IPS-18a (cell line): ENCODE measurements at regions not wholly inside any gene's neighbourhood (a gene's known extent, or its start where the extent isn't known, plus 50 kb on each side); places are given as distances from the start of the nearest gene placed in this dataset.

Experiments
- H3K27ac ChIP-seq: one replicate; pipeline ENCODE4 v1.5.1; 2013; ENCODE audit warnings: low read length
- H3K27me3 ChIP-seq: one replicate; pipeline ENCODE4 v1.6.1; 2013; ENCODE audit warnings: mild to moderate bottlenecking, low read length; ENCODE audit not compliant: control insufficient read depth, insufficient read depth
- H3K36me3 ChIP-seq: one replicate; pipeline ENCODE4 v1.6.1; 2013; ENCODE audit warnings: low read depth, low read length; ENCODE audit not compliant: control insufficient read depth
- H3K4me1 ChIP-seq: one replicate; pipeline ENCODE4 v1.6.1; 2013; ENCODE audit warnings: low read depth, low read length; ENCODE audit not compliant: control insufficient read depth
- H3K4me3 ChIP-seq: one replicate; pipeline ENCODE4 v1.5.1; 2013; ENCODE audit warnings: low read length
- H3K9ac ChIP-seq: one replicate; pipeline ENCODE4 v1.6.1; 2013; ENCODE audit warnings: mild to moderate bottlenecking, low read length, moderate library complexity
- H3K9me3 ChIP-seq: one replicate; pipeline ENCODE4 v1.6.1; 2013; ENCODE audit warnings: low read depth, low read length; ENCODE audit not compliant: control insufficient read depth

DNA sequence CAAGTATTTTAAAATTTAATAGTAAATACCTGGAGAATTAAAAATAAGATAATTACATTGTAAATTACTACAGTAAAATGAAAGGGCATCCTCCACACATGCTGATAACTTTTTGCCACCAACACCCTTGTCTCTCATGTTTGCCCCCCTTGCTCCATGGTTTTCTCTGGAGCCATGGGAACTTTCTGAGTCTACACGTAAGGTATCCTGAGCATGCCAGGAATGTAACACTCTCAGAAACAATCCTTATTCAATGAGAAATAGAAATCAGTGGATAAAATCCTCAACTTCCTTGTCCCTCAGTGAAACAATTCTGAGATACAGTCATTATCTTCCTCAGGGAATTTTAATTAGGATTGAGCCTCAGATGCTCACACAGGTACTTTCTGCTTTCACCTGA lies 108.9 kb downstream of the IZUMO3 start:
- no peak overlapping the region for H3K9ac ChIP-seq
- no peaks in the 10 kb centered on the region for H3K27me3 ChIP-seq
- no peak overlapping the region for H3K4me3 ChIP-seq
- H3K27ac ChIP-seq = no peak overlapping the region
- H3K9me3 ChIP-seq = no peaks in the 10 kb centered on the region
- H3K4me1 ChIP-seq = peaks cover 6% of the 10 kb centered on the region
- no peaks in the 10 kb centered on the region for H3K36me3 ChIP-seq

DNA sequence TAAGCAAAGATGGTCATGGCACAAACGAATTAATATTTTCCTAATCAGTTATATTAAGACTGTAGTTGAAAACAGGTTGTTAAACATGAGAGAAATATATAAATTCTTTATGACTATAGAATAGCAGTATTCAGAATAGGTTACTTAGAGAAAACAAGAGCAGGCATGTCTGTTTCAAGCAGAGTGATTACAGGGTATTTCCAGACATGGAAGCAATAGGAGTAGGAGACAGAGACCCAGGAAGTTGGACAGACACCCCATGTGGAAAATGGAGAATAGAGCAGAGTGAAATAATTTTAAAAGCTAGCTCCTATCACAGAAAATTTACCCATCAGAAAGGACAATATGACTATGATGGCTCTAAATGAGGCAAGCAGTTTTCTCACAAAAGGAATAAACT lies 111.5 kb downstream of the IZUMO3 start:
- H3K27ac ChIP-seq = no peak overlapping the region
- peaks cover 6% of the 10 kb centered on the region for H3K4me1 ChIP-seq
- H3K4me3 ChIP-seq = no peak overlapping the region
- no peaks in the 10 kb centered on the region for H3K27me3 ChIP-seq
- no peaks in the 10 kb centered on the region for H3K36me3 ChIP-seq
- no peaks in the 10 kb centered on the region for H3K9me3 ChIP-seq
- H3K9ac ChIP-seq = no peak overlapping the region

DNA sequence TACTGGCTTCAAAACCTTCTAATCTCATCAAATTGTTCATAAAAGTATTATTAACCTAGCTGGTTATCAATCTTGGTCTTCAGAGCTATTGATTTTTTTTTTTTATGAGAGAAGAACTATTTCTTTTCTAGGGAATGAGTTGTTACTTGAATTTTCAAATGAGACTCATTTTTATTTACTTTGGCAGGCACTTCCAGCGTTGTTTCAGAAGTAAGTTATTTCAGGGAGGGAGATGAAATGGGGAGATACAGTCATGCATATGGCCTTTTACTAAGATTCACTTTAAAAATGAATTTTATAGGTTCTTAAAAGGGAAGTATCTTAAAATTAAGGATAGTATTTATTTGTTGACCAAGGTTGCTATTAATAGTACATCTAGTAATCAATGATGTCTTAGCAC lies 129.6 kb downstream of the IZUMO3 start:
- Histone ChIP-seq H3K36me3 (no peaks in the 10 kb centered on the region), H3K27ac (no peak overlapping the region), H3K27me3 (no peaks in the 10 kb centered on the region), H3K9me3 (no peaks in the 10 kb centered on the region), H3K4me3 (no peak overlapping the region), H3K9ac (no peak overlapping the region), H3K4me1 (no peaks in the 10 kb centered on the region)

DNA sequence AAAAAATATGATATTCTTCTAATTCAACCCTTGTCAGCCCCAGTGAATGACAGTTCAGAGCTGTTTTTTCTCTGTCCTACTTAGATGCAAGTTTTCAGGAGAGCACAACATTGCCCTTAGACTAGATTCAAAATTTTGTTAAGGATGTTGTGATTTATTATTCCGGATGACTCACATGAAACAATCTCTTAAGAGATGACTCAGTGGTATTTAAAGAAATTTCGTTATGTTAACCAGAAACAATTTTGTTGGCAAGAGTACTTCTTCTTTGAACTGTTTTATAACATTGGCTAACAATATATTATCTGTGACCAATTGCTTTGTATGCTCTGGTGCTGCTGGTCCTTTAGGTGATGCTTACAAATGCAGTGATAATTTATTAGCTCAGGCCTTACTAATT lies 132.0 kb downstream of the IZUMO3 start:
- Histone ChIP-seq H3K27me3 (no peaks in the 10 kb centered on the region), H3K4me1 (no peaks in the 10 kb centered on the region), H3K36me3 (no peaks in the 10 kb centered on the region), H3K27ac (no peak overlapping the region), H3K9me3 (no peaks in the 10 kb centered on the region), H3K9ac (no peak overlapping the region), H3K4me3 (no peak overlapping the region)

DNA sequence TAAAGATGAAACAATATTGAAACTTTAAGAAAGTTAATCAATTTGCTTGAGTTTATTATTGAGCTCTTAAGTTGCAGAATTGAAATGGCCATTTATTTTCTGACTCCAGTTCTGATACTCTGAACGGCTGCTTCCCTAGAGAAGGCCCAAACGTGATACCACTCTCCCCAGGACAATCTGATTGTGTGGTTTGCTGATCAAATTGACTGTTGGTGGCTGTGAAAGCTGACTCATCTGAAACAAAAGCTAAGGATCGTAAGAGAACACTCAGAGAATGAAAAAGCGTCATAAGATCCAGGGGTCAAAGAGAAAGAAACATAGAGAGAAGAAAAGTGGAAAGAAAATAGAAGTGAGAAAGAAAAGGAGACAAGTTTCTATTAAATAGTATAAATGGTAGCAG lies 147.2 kb downstream of the IZUMO3 start:
- Histone ChIP-seq H3K27me3 (no peaks in the 10 kb centered on the region), H3K4me3 (no peak overlapping the region), H3K27ac (no peak overlapping the region), H3K36me3 (no peaks in the 10 kb centered on the region), H3K9me3 (no peaks in the 10 kb centered on the region), H3K9ac (no peak overlapping the region), H3K4me1 (no peaks in the 10 kb centered on the region)

DNA sequence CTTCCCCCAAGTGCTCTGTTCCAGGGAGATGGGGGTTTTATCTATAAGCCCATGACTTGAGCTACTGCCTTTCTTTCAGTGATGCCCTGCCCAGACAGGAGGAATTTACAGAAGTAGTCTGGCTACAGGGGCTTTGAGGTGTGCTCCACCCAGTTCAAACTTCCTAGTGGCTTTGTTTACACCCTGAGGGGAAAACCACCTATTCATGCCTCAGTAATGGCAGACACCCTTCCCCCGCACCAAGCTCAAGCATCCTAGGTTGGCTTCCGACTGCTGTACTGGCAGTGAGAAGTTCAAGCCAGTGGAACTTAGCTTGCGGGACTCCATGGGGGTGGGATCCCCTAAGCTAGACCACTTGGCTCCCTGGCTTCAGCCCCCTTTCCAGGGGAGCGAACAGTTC lies 154.6 kb downstream of the IZUMO3 start:
- Histone ChIP-seq H3K36me3 (no peaks in the 10 kb centered on the region), H3K27me3 (no peaks in the 10 kb centered on the region), H3K27ac (no peak overlapping the region), H3K9ac (no peak overlapping the region), H3K4me1 (no peaks in the 10 kb centered on the region), H3K9me3 (no peaks in the 10 kb centered on the region), H3K4me3 (no peak overlapping the region)

DNA sequence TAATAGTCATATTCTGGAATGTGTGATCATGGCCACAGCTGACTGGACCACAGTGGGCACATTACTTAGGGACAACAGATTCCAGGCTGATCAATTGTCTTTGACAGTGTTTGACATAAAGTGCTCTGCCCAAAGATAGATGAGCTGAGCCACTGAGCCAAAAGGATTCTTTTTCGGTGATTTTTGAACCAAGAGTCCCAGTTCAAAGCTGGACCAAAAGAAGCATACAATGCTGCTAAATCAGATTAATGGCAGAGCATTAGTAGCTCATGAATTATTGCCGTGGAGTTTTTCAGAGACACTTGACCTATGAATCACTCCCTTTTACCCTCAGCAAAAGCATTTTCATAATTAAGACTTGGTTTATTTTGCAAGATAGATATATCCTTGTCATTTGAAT lies 160.6 kb downstream of the IZUMO3 start:
- Histone ChIP-seq H3K9ac (no peak overlapping the region), H3K9me3 (no peaks in the 10 kb centered on the region), H3K36me3 (no peaks in the 10 kb centered on the region), H3K27me3 (no peaks in the 10 kb centered on the region), H3K27ac (no peak overlapping the region), H3K4me1 (peaks cover 9% of the 10 kb centered on the region), H3K4me3 (no peak overlapping the region)

DNA sequence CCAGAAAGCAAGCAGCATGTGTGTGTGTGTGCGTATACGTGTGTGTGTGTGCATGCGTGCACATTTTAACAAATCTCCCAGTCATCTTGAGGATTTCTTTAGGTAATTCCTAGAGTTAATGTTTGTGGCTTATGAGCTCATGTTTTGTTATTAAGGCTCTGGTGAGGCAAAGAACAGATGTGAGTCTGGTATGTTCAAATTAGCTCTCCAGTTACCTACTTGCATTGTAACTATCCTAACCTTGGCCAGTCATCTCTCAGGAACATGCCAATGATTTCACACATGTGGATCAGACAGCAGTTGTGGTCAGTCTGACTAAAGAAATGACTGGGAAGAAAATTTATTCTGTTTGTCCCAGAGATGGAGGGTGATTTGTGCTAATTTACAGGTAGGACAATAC lies 163.1 kb downstream of the IZUMO3 start:
- H3K4me3 ChIP-seq = no peak overlapping the region
- peaks cover 9% of the 10 kb centered on the region for H3K4me1 ChIP-seq
- no peaks in the 10 kb centered on the region for H3K36me3 ChIP-seq
- H3K9ac ChIP-seq = no peak overlapping the region
- H3K27me3 ChIP-seq = no peaks in the 10 kb centered on the region
- no peaks in the 10 kb centered on the region for H3K9me3 ChIP-seq
- no peak overlapping the region for H3K27ac ChIP-seq

DNA sequence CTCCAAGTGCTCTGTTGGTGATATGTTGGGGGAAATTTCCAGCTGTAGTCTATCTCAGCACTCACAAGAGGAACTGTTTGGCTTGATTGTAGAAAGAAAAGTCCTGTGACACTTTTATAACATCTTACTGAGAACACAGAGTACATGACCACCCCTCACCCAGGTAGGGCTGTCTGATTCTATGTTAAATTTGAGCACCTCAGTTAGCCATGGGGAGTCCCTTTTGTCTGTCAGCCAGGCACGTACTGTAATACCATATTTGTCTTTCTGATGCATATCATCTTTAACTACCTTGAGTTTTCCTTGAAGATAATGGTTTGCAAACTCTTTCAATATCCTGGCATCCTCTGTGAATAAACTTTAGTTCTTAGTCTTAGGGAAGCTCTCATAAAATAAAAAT lies 164.5 kb downstream of the IZUMO3 start:
- H3K4me1 ChIP-seq = peaks cover 9% of the 10 kb centered on the region
- H3K36me3 ChIP-seq = no peaks in the 10 kb centered on the region
- H3K27ac ChIP-seq = no peak overlapping the region
- H3K27me3 ChIP-seq = no peaks in the 10 kb centered on the region
- H3K9ac ChIP-seq = no peak overlapping the region
- H3K4me3 ChIP-seq = no peak overlapping the region
- H3K9me3 ChIP-seq = peaks cover 3% of the 10 kb centered on the region

DNA sequence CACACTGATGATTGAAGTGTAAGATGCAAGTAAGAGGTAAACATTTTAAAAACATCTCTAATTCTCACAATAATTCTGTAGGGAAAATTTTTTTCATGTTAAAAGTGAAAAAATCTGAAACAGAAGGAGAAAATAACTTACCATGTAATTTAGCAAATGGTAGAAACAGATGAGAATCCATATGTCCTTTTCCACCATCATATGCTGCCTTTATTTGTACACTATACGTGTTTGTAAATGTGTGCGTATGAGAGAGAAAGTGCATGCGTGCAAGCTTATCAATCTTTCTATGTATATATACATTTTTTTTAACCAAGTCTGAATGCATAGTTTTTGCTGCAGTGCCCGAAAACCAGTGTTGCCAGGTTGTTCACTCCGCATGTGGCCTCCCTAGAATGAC lies 186.7 kb downstream of the IZUMO3 start:
- Histone ChIP-seq H3K27me3 (no peaks in the 10 kb centered on the region), H3K9ac (no peak overlapping the region), H3K4me3 (no peak overlapping the region), H3K4me1 (no peaks in the 10 kb centered on the region), H3K9me3 (no peaks in the 10 kb centered on the region), H3K36me3 (no peaks in the 10 kb centered on the region), H3K27ac (no peak overlapping the region)

DNA sequence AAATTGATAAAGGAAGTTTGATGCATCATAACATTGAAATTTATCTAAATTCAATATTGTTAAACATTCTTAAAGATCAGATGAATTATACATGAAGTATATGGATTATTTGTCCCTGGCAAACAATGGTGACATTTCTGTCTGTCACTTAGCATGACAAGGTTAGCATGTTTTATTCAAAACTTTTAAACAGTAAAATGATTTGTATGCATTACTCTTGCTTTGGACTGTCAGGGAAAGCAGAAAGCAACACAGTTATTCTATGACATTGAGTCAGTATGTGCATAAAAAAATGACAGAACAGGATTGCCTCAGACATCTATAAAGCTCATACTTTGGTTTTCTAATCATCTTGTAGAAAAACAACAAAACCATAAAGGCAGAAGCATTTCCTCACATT lies 193.7 kb downstream of the IZUMO3 start:
- no peaks in the 10 kb centered on the region for H3K36me3 ChIP-seq
- H3K27me3 ChIP-seq = no peaks in the 10 kb centered on the region
- H3K9me3 ChIP-seq = no peaks in the 10 kb centered on the region
- no peak overlapping the region for H3K9ac ChIP-seq
- H3K27ac ChIP-seq = no peak overlapping the region
- H3K4me3 ChIP-seq = no peak overlapping the region
- H3K4me1 ChIP-seq = no peaks in the 10 kb centered on the region

DNA sequence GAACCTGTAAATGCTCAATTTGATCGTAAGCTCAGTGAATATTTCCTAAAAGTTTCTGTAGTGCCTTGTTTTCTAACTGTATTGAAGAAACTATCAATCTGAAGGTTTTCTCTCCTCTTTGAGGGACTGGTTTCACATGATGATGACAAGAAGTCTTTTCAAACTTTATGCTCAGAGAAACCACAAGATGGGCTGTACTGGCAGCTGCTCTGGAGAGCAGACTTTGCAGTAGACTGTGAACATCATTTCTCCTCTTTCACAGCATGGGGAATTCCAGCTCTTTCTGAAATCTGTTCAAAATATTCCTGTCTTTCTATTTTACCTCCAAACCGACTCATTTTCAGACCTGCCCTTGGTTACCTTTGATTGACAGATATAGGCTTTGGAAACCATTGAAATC lies 194.4 kb downstream of the IZUMO3 start:
- no peak overlapping the region for H3K4me3 ChIP-seq
- no peaks in the 10 kb centered on the region for H3K9me3 ChIP-seq
- no peak overlapping the region for H3K27ac ChIP-seq
- H3K9ac ChIP-seq = no peak overlapping the region
- H3K27me3 ChIP-seq = no peaks in the 10 kb centered on the region
- H3K4me1 ChIP-seq = no peaks in the 10 kb centered on the region
- no peaks in the 10 kb centered on the region for H3K36me3 ChIP-seq

DNA sequence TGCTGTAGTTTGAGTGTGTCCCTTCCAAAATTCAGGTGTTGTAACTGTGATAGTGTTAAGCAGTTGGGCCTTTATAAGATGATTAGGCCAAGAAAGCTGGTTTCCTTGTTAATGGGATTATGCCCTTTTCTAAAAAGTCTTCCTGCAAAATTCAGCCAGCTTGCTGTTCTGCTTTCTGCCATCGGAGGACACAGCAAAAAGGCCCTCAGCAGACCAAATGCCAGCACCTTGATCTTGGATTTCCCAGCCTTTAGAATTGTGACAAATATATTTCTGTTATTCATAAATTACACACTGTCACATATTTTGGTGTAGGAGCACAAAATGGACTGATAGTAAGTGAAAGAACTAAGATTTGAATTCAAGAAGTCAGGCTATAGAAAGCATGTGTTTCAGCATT lies 203.2 kb downstream of the IZUMO3 start:
- no peaks in the 10 kb centered on the region for H3K36me3 ChIP-seq
- H3K9me3 ChIP-seq = no peaks in the 10 kb centered on the region
- H3K27ac ChIP-seq = no peak overlapping the region
- no peaks in the 10 kb centered on the region for H3K27me3 ChIP-seq
- H3K9ac ChIP-seq = no peak overlapping the region
- no peak overlapping the region for H3K4me3 ChIP-seq
- H3K4me1 ChIP-seq = no peaks in the 10 kb centered on the region
